GM21447 (cell line): ENCODE measurements at regions not wholly inside any gene's neighbourhood (a gene's known extent, or its start where the extent isn't known, plus 50 kb on each side); places are given as distances from the start of the nearest gene placed in this dataset.

Source experiments
- ATAC-seq: cut with Tn5 transposase; IDR thresholded peaks from one replicate; pipeline ENCODE4 v1.9.1; 2021; ENCODE audit not compliant: unreplicated experiment

- no peak for ATAC-seq
Measured at GRCh38 chr5:81856948-81857928, 106.3 kb upstream of the SSBP2 start.

GRCh38 chr5:81855591-81855990, 104.7 kb upstream of the SSBP2 start:
- no peak for ATAC-seq

GRCh38 chr5:81854915-81855314, 104.0 kb upstream of the SSBP2 start:
- ATAC-seq, result no peak

- no peak for ATAC-seq
Measured at GRCh38 chr5:81854485-81854884, 103.6 kb upstream of the SSBP2 start.

GRCh38 chr5:81853030-81853357, 102.1 kb upstream of the SSBP2 start:
- no peak for ATAC-seq

- no peak for ATAC-seq
Measured at GRCh38 chr5:81852291-81853029, 101.6 kb upstream of the SSBP2 start.

GRCh38 chr5:81851481-81852178, 100.7 kb upstream of the SSBP2 start:
- ATAC-seq, result peak; percentile 78

GRCh38 chr5:81850501-81851357, 99.8 kb upstream of the SSBP2 start:
- ATAC-seq, result no peak

- no peak for ATAC-seq
Measured at GRCh38 chr5:81849770-81850367, 99.0 kb upstream of the SSBP2 start.

- no peak for ATAC-seq
Measured at GRCh38 chr5:81848362-81848880, 97.5 kb upstream of the SSBP2 start.

- ATAC-seq, result no peak
Measured at GRCh38 chr5:81846301-81846700, 95.4 kb upstream of the SSBP2 start.

- no peak for ATAC-seq
Measured at GRCh38 chr5:81843845-81844244, 92.9 kb upstream of the SSBP2 start.

- ATAC-seq, result no peak
Measured at GRCh38 chr5:81842795-81843398, 92.0 kb upstream of the SSBP2 start.

- ATAC-seq, result no peak
Measured at GRCh38 chr5:81839034-81839433, 88.1 kb upstream of the SSBP2 start.

GRCh38 chr5:81838307-81838906, 87.5 kb upstream of the SSBP2 start:
- ATAC-seq, result no peak

- no peak for ATAC-seq
Measured at GRCh38 chr5:81837667-81838306, 86.9 kb upstream of the SSBP2 start.

- ATAC-seq, result no peak
Measured at GRCh38 chr5:81835814-81836367, 85.0 kb upstream of the SSBP2 start.

- no peak for ATAC-seq
Measured at GRCh38 chr5:81834021-81834660, 83.2 kb upstream of the SSBP2 start.
